AG09319 (cell line): ENCODE measurements at regions not wholly inside any gene's neighbourhood (a gene's known extent, or its start where the extent isn't known, plus 50 kb on each side); places are given as distances from the start of the nearest gene placed in this dataset.

Experiments used
- DNase-seq: peaks from one replicate; pipeline ENCODE4 v3.0.0-alpha.2; 2010; ENCODE audit warnings: low read depth; ENCODE audit errors: extremely low read depth
- TF ChIP-seq, protein P1 (sequence below): IDR thresholded peaks from 2 replicates; pipeline ENCODE4 v1.5.1; 2011; ENCODE audit warnings: low read depth, mild to moderate bottlenecking, inconsistent platforms, low read length, moderate library complexity

- TF ChIP-seq, protein P1, sequence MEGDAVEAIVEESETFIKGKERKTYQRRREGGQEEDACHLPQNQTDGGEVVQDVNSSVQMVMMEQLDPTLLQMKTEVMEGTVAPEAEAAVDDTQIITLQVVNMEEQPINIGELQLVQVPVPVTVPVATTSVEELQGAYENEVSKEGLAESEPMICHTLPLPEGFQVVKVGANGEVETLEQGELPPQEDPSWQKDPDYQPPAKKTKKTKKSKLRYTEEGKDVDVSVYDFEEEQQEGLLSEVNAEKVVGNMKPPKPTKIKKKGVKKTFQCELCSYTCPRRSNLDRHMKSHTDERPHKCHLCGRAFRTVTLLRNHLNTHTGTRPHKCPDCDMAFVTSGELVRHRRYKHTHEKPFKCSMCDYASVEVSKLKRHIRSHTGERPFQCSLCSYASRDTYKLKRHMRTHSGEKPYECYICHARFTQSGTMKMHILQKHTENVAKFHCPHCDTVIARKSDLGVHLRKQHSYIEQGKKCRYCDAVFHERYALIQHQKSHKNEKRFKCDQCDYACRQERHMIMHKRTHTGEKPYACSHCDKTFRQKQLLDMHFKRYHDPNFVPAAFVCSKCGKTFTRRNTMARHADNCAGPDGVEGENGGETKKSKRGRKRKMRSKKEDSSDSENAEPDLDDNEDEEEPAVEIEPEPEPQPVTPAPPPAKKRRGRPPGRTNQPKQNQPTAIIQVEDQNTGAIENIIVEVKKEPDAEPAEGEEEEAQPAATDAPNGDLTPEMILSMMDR = no peak
- no peak for DNase-seq
Observed at GRCh38 chr5:33212900-33213299, 227.9 kb upstream of the TARS1 start.

DNA sequence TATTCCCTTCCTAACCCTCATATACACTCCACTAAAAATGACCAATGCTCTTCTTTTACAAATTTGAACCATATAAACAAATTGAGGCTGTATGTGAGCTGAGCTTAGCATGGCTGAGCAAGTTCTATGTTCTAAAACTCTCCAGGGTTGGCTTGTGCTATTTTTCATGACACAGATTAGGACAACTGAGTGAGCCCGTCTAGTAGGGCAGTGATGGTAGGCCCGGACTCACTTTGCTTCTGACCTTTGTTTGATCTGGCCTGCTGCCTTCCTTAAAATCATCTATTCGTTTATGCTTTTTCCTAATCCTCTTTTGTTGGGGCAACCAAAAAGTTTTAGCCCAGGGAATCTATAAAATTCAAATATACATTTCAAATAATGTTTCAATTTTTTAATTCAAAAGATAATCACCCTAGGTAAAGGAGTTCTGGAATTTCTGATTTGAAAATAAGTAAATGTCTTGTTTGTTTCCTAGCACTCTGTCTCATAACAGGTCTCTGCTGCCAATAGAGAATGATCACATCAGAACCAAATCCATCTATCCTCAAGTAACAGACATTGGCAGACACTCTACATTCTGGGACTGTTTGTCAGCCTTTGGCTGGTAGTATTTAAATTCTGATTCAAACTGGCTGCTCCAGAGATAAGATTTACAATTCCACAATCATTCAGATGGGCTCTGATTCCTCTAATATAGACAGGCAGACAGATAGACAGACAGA lies 217.0 kb upstream of the TARS1 start:
- TF ChIP-seq, protein P1 = no peak
- no peak for DNase-seq

DNA sequence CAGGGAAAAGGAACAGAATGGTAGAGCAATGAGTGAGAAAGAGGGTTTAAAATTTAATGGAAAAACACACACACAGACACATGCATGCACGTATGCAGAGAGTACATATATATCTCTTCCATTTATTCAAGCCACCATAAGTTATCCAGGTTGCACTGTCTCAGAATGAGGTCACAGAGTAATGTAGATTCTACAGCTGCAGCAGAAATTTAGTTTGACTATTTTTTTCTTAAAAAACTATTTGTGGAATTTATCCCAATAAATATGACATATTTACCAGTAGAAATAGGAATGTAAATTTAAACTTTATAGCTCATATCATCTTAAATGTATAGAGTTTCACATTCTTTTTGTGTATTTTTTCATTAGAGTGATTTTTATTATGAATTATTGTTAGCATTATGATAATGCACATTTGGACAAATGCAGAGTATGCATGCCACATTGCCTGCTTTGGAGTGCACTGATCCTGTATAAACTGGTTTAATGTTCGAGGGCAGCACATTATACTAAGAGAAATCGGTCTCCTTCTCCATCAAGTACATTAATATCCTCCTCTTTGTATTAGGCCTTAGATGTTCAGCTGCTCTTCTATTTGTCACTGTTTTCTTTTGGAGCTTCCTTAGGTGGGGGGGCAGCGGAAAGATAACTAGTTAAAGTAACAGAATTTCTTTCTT lies 216.3 kb upstream of the TARS1 start:
- no peak for DNase-seq
- TF ChIP-seq, protein P1 = no peak

DNA sequence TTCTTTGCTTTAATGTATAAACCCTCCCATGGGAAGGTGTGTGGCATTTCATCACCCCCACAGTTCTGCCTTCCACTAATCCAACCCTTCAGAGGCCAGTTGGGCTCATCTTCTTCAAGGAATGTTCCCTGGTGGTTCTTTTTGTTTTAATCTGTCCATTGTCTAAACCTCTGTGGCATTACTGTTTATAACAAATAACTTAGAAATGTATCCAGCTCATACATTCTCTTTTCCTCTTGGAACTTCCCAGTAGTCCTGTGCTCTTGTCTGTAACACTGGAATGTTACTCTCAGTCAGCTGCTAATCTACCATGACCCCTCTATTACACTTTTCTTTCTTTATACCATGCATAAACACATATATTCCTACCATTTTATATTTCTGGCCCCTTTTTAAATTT lies 213.5 kb upstream of the TARS1 start:
- TF ChIP-seq, protein P1 = no peak

GRCh38 chr5:33227746-33228145 lies 213.0 kb upstream of the TARS1 start:
- TF ChIP-seq, protein P1 = no peak
- DNase-seq = no peak

More for the DNA sequence above, 213.5 kb upstream of the TARS1 start:
- no peak for DNase-seq

DNA sequence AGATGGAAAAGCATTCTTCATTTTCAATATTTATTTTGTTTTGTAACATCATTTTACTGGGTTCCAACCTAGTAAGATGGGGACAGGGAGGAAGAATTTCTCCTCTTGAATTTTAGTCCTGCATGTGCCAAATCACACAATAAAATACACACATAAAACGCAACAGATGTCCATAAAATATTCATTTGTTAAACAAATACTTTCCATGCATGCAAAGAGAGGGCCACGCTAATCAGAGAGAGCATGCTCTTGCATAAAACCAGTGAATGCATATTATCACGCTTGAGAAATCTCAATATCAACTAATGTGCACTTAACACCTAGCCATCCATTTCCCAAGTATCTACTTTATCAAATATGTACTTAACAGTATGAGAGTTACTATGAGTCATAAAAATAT lies 212.6 kb upstream of the TARS1 start:
- DNase-seq = no peak
- TF ChIP-seq, protein P1 = no peak

- TF ChIP-seq, protein P1 = no peak
- no peak for DNase-seq
Observed at GRCh38 chr5:33229216-33229615, 211.5 kb upstream of the TARS1 start.
